Limb (tissue), 2 donors: ENCODE measurements at regions not wholly inside any gene's neighbourhood (a gene's known extent, or its start where the extent isn't known, plus 50 kb on each side); places are given as distances from the start of the nearest gene placed in this dataset.
A peak's percentile ranks its signal among the peaks of the same experiment; 100 is the strongest.
"Not testable (repeated sequence)": the region's sequence is repeated elsewhere in the genome, so short reads cannot be mapped to it uniquely, and the experiment has no call there.

Experiments
- DNase-seq, 2 donors: peaks; one replicate each; pipeline ENCODE4 v3.0.0-alpha.2; 2016; ENCODE audit errors: extremely low spot score in 2 of 2

- no peak for DNase-seq
These were observed 136.7 kb upstream of the PEG3 start for GRCh38 chr19:56976995-56977906.

GRCh38 chr19:56978023-56978565 is 137.6 kb upstream of the PEG3 start:
- DNase-seq: peak in 1 of 2 donors; percentile 67

- DNase-seq: not testable (repeated sequence)
These were observed 139.5 kb upstream of the USP29 start for GRCh38 chr19:56980326-56980725.

- peak in 1 of 2 donors; percentile 52 for DNase-seq
These were observed 138.9 kb upstream of the USP29 start for GRCh38 chr19:56980906-56981305.

GRCh38 chr19:56981440-56981839 is 138.3 kb upstream of the USP29 start:
- DNase-seq: not testable (repeated sequence)

- DNase-seq: peak in 1 of 2 donors; percentile 65
These were observed 136.6 kb upstream of the USP29 start for GRCh38 chr19:56983171-56983570.

- no peak for DNase-seq
These were observed 136.0 kb upstream of the USP29 start for GRCh38 chr19:56983804-56984203.

GRCh38 chr19:56986386-56986785 is 133.4 kb upstream of the USP29 start:
- DNase-seq: no peak

GRCh38 chr19:56987184-56987583 is 132.6 kb upstream of the USP29 start:
- peak in 1 of 2 donors; percentile 51 for DNase-seq

GRCh38 chr19:56988299-56988698 is 131.5 kb upstream of the USP29 start:
- DNase-seq: peak in 1 of 2 donors; percentile 42

GRCh38 chr19:56991912-56992311 is 127.9 kb upstream of the USP29 start:
- no peak for DNase-seq

- no peak for DNase-seq
These were observed 125.9 kb upstream of the USP29 start for GRCh38 chr19:56993851-56994250.

GRCh38 chr19:56994251-56995017 is 125.4 kb upstream of the USP29 start:
- DNase-seq: no peak

- no peak for DNase-seq
These were observed 124.5 kb upstream of the USP29 start for GRCh38 chr19:56995303-56995702.

- no peak for DNase-seq
These were observed 117.6 kb upstream of the USP29 start for GRCh38 chr19:57002195-57002601.

- DNase-seq: no peak
These were observed 117.1 kb upstream of the USP29 start for GRCh38 chr19:57002710-57003109.

- peak in 1 of 2 donors; percentile 16 for DNase-seq
These were observed 115.4 kb upstream of the USP29 start for GRCh38 chr19:57004418-57004817.

GRCh38 chr19:57008432-57008831 is 111.4 kb upstream of the USP29 start:
- DNase-seq: no peak

- no peak for DNase-seq
These were observed 109.2 kb upstream of the USP29 start for GRCh38 chr19:57010541-57010940.

GRCh38 chr19:57016076-57016475 is 103.7 kb upstream of the USP29 start:
- DNase-seq: no peak

GRCh38 chr19:57016491-57016890 is 103.3 kb upstream of the USP29 start:
- DNase-seq: peak in 1 of 2 donors; percentile 27

GRCh38 chr19:57025491-57025890 is 94.3 kb upstream of the USP29 start:
- DNase-seq: no peak
